ENCODE measurements at regions not wholly inside any gene's neighbourhood (a gene's known extent, or its start where the extent isn't known, plus 50 kb on each side); places are given as distances from the start of the nearest gene placed in this dataset.

- no peak for DNase-seq (ENCODE audit: low spot score)
Observed at GRCh38 chr2:120917886-120918285, 182.2 kb downstream of the GLI2 start.

- no peak for DNase-seq (ENCODE audit: low spot score)
Observed at GRCh38 chr2:120919216-120919615, 183.5 kb downstream of the GLI2 start.

GRCh38 chr2:120919771-120920453 is 184.2 kb downstream of the GLI2 start:
- no peak for DNase-seq (ENCODE audit: low spot score)

GRCh38 chr2:120920454-120921148 is 184.9 kb downstream of the GLI2 start:
- no peak for DNase-seq (ENCODE audit: low spot score)

- DNase-seq (ENCODE audit: low spot score): no peak
Observed at GRCh38 chr2:120921457-120921856, 185.8 kb downstream of the GLI2 start.

DNA sequence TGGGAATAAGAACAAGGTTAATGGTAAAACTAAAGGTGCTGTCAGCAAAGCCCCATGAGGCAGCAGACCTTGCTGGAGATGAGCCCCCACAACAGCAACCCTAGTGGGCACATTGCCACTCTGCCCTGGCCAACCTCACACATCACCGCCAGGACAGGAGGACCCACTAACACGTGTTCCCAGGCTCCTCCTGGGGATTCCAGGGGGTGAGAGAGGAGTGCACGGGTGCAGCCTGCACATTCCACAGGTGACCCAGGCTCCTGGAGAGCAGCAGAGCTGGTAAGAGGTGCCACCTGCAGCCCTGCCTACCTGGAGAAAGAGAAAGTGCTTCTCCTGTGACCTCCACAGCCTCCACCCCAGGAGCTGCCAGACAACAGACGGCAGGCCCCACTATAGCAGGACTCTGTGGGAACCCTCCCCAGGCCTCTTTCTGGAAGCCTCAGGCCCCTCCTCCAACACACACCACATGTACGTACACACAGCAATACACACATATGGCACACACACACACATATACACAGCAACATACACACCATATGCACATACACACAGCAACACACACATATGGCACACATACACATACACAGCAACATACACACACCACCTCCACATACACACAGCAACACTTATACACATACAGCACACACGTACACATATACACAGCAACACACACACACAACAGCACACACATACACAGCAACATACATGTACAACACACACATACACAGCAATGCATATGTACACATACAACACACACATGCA is 187.1 kb downstream of the GLI2 start:
- no peak for DNase-seq (ENCODE audit: low spot score)

GRCh38 chr2:120923426-120923825 is 187.8 kb downstream of the GLI2 start:
- no peak for DNase-seq (ENCODE audit: low spot score)

- no peak for DNase-seq (ENCODE audit: low spot score)
Observed at GRCh38 chr2:120924924-120925323, 189.3 kb downstream of the GLI2 start.

DNA sequence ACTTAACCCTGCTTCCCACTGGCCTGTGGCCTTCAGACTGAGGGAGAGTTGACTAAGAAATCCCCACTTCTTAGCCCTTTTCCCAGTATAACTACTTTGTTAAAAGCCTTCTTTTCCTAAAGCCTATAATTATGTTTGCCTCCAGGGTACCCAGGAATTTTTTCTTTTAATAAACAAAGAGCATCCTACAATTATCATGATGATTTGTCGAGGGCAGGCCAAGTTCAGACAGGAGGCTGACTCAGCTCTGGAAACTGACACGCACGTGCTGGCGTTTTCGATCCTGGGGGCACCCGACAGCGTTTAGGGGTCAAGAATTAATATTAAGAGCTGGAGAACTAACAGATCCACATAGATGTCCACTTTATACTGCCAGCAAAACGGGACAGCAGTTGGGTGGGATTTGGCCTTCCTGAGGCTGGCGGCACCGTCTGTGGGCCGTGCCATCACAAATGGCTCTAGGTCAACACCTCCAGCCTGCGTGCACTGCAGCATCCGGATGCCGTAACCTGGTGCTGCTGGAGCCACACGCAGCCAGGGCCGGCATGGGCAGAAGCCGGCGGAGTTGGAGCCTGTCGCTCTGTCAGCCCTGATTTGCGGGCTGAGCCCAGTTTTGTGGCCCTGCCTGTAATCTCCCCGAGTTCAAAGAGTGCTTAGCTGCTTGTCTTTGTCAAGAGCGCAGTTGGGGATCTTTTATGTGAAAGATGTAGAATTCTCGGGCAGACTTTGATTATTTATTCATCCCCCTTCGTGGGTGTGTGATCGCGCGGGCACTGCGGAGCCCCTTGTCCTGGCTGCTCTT is 191.0 kb downstream of the GLI2 start:
- DNase-seq (ENCODE audit: low spot score): no peak

- no peak for DNase-seq (ENCODE audit: low spot score)
Observed at GRCh38 chr2:120927265-120927628, 191.6 kb downstream of the GLI2 start.

- no peak for DNase-seq (ENCODE audit: low spot score)
Observed at GRCh38 chr2:120929829-120930228, 194.2 kb downstream of the GLI2 start.

- DNase-seq (ENCODE audit: low spot score): no peak
Observed at GRCh38 chr2:120930236-120930635, 194.6 kb downstream of the GLI2 start.

DNA sequence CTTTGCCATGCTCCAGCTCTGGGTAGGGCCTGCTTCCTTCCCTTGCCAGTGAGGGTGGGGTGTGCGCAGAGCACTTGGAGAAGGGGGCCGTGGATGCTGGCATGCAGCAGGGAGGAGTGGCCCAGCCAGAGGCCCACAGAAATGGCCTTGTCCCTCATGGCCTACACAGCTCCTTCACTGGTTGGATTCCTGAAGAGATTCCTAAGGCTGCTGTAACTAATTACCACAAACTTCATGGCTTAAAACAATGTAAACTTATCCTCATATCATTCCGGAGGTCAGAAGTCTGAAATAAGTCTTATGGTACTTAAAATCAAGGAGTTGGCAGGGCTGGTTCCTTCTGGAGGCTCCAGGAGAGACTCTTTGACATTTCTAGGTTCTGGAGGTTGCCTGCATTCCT is 195.2 kb downstream of the GLI2 start:
- no peak for DNase-seq (ENCODE audit: low spot score)

GRCh38 chr2:120932472-120932871 is 196.8 kb downstream of the GLI2 start:
- no peak for DNase-seq (ENCODE audit: low spot score)

DNA sequence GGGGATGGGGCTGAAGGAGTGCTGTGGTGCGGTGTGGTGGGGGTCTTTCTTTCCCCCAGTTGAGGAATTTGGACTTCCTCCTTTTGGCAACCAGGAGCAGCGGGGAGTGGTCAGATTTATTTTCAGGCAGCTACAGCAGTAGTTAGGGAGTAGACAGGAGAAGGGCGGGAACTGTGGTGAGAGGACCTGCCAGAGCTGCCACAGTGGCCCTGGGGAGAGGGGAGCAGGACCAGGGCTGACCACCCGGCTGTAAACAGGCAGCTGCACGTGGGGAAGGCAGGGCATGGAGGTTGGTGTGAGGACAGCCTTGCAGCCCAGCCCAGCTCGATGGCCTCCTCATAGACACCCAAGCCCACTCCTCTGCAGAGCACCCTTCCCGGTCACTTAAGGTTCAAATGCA is 197.2 kb downstream of the GLI2 start:
- no peak for DNase-seq (ENCODE audit: low spot score)

DNA sequence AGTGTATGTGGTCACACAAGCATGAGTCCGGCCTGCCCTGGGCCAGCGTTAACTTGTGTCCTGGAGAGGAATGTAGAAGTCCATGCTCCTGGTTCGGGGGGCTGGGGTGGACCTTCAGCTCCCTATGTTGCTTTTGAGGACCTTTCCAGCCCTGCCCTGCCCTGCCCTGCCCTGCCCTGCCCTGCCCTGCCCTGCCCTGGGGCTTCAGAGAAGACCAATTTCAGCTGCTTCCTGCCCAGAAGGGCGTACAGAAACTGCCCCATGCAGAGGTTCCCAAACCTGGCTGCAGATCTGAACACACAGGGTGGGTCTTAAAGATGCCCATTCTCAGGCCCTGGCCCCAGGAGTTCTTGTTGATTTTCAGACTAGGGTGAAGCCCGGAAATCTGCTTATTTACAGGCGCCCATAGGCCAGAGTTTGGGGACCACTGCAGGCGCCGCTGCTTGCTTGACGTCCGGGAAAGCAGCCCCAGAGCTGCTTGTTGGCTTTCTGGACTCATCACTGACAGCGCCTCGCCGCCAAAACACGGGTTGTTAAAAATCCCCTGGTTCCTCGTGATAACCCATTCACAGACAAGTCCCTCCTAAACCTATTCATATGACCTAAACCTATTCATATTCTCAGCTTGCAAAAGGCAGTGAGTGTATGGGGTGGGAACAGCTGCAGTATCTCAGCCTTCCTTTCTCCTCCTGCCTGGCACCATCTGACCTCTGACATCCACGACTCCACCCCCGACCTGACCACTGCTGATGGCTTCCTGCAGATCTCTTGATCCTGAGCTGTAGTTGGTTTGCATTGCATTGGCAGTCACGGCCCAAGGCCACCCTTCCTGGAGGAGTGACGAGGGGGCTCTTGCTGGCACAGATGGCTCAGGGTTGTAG is 198.3 kb downstream of the GLI2 start:
- no peak for DNase-seq (ENCODE audit: low spot score)

- no peak for DNase-seq (ENCODE audit: low spot score)
Observed at GRCh38 chr2:120934574-120935338, 199.1 kb downstream of the GLI2 start.

- no peak for DNase-seq (ENCODE audit: low spot score)
Observed at GRCh38 chr2:120935339-120936313, 200.0 kb downstream of the GLI2 start.
